GM19372 (cell line): ENCODE measurements at regions not wholly inside any gene's neighbourhood (a gene's known extent, or its start where the extent isn't known, plus 50 kb on each side); places are given as distances from the start of the nearest gene placed in this dataset.
"Not testable (repeated sequence)": the region's sequence is repeated elsewhere in the genome, so short reads cannot be mapped to it uniquely, and the experiment has no call there.

Source experiments
- ATAC-seq: cut with Tn5 transposase; IDR thresholded peaks from one replicate; pipeline ENCODE4 v1.9.1; 2021; ENCODE audit warnings: mild to moderate bottlenecking, low read depth, moderate library complexity; ENCODE audit not compliant: unreplicated experiment

- ATAC-seq, result no peak
These were observed 197.0 kb upstream of the VLDLR start for GRCh38 chr9:2424619-2425033.

- no peak for ATAC-seq
These were observed 195.9 kb upstream of the VLDLR start for GRCh38 chr9:2425676-2426075.

GRCh38 chr9:2427120-2427891 is 194.3 kb upstream of the VLDLR start:
- no peak for ATAC-seq

- ATAC-seq, result no peak
These were observed 181.6 kb upstream of the VLDLR start for GRCh38 chr9:2439957-2440356.

GRCh38 chr9:2443933-2444332 is 177.7 kb upstream of the VLDLR start:
- not testable (repeated sequence) for ATAC-seq

- ATAC-seq, result no peak
These were observed 173.3 kb upstream of the VLDLR start for GRCh38 chr9:2448193-2448738.

- ATAC-seq, result no peak
These were observed 168.5 kb upstream of the VLDLR start for GRCh38 chr9:2453106-2453505.

GRCh38 chr9:2453701-2454100 is 167.9 kb upstream of the VLDLR start:
- no peak for ATAC-seq

GRCh38 chr9:2459756-2460155 is 161.8 kb upstream of the VLDLR start:
- ATAC-seq, result no peak

- ATAC-seq, result no peak
These were observed 159.7 kb upstream of the VLDLR start for GRCh38 chr9:2461892-2462291.

- ATAC-seq, result no peak
These were observed 157.0 kb upstream of the VLDLR start for GRCh38 chr9:2464624-2465023.

GRCh38 chr9:2465516-2465915 is 156.1 kb upstream of the VLDLR start:
- ATAC-seq, result no peak

GRCh38 chr9:2465921-2466460 is 155.6 kb upstream of the VLDLR start:
- ATAC-seq, result peak; percentile 96

GRCh38 chr9:2466703-2467102 is 154.9 kb upstream of the VLDLR start:
- ATAC-seq, result no peak

- no peak for ATAC-seq
These were observed 151.8 kb upstream of the VLDLR start for GRCh38 chr9:2469681-2470221.

GRCh38 chr9:2473681-2474080 is 147.9 kb upstream of the VLDLR start:
- no peak for ATAC-seq

- no peak for ATAC-seq
These were observed 143.8 kb upstream of the VLDLR start for GRCh38 chr9:2477755-2478154.

GRCh38 chr9:2478421-2478820 is 143.2 kb upstream of the VLDLR start:
- ATAC-seq, result no peak

GRCh38 chr9:2479056-2479565 is 142.5 kb upstream of the VLDLR start:
- no peak for ATAC-seq

GRCh38 chr9:2480255-2480837 is 141.2 kb upstream of the VLDLR start:
- ATAC-seq, result no peak

- no peak for ATAC-seq
These were observed 140.4 kb upstream of the VLDLR start for GRCh38 chr9:2481216-2481615.
